Fibroblast of the aortic adventitia (primary cell): ENCODE measurements at regions not wholly inside any gene's neighbourhood (a gene's known extent, or its start where the extent isn't known, plus 50 kb on each side); places are given as distances from the start of the nearest gene placed in this dataset.

Experiments used
- DNase-seq: peaks from one replicate; pipeline ENCODE4 v3.0.0-alpha.2; 2010; ENCODE audit warnings: low read depth
- H3K4me3 ChIP-seq: 2 replicates; pipeline ENCODE4 v1.5.1; 2011; ENCODE audit warnings: low read depth, mild to moderate bottlenecking, control low read depth, low read length, moderate library complexity
- CTCF ChIP-seq: IDR thresholded peaks from 2 replicates; pipeline ENCODE4 v1.5.1; 2011; ENCODE audit warnings: mild to moderate bottlenecking, low read length, control low read depth, inconsistent platforms; ENCODE audit not compliant: insufficient read depth

- H3K4me3 ChIP-seq = no peak overlapping the region
- no peak for TF ChIP-seq CTCF
- DNase-seq = no peak
These were observed 260.2 kb upstream of the UBASH3B start for GRCh38 chr11:122395282-122395681.

GRCh38 chr11:122394313-122394712 is 261.2 kb upstream of the UBASH3B start:
- no peak for TF ChIP-seq CTCF
- peak; percentile 5 for DNase-seq
- H3K4me3 ChIP-seq = no peak overlapping the region

- DNase-seq = peak; percentile 65
- H3K4me3 ChIP-seq = no peak overlapping the region
- no peak for TF ChIP-seq CTCF
These were observed 262.2 kb upstream of the UBASH3B start for GRCh38 chr11:122393209-122393860.

GRCh38 chr11:122392508-122392907 is 263.0 kb upstream of the UBASH3B start:
- no peak for DNase-seq
- TF ChIP-seq CTCF = no peak
- no peak overlapping the region for H3K4me3 ChIP-seq

GRCh38 chr11:122391049-122391448 is 264.5 kb upstream of the UBASH3B start:
- TF ChIP-seq CTCF = no peak
- DNase-seq = no peak
- H3K4me3 ChIP-seq = no peak overlapping the region

GRCh38 chr11:122383186-122383585 is 267.2 kb upstream of the BLID start:
- no peak for DNase-seq

More at GRCh38 chr11:122383186-122383585, 267.2 kb upstream of the BLID start:
- no peak overlapping the region for H3K4me3 ChIP-seq
- no peak for TF ChIP-seq CTCF
